Mucosa of descending colon (tissue), 3 donors: ENCODE measurements at regions not wholly inside any gene's neighbourhood (a gene's known extent, or its start where the extent isn't known, plus 50 kb on each side); places are given as distances from the start of the nearest gene placed in this dataset.

ENCODE experiments used
- ATAC-seq: fragments of 200-7000 bp; cut with Tn5 transposase; one replicate; pipeline ENCODE4 v1.9.1; 2020; ENCODE audit warnings: mild to moderate bottlenecking, moderate library complexity
- DNase-seq, 3 donors: peaks; one replicate each; pipeline ENCODE4 v3.0.0-alpha.2; 2020
- H3K36me3 ChIP-seq: fragments of 200-600 bp; one replicate; pipeline ENCODE4 v1.8.0; 2021; ENCODE audit warnings: low read depth, mild to moderate bottlenecking
- H3K4me1 ChIP-seq: fragments of 200-600 bp; one replicate; pipeline ENCODE4 v1.8.0; 2021; ENCODE audit warnings: low read depth, mild to moderate bottlenecking
- H3K4me3 ChIP-seq: fragments of 200-600 bp; one replicate; pipeline ENCODE4 v1.8.0; 2021; ENCODE audit warnings: mild to moderate bottlenecking
- H3K9me3 ChIP-seq: fragments of 200-600 bp; one replicate; pipeline ENCODE4 v1.8.0; 2021; ENCODE audit warnings: mild to moderate bottlenecking
- intact Hi-C, 2 donors: fragments of 100-400 bp; cut with DNase I in 1 of 2; cut with micrococcal nuclease in 1 of 2; formaldehyde crosslinking; loops; one replicate each; pipeline versions ENCODE4 v1.11.0 to v1.11.1; 2022; cut with DNase I, micrococcal nuclease
- TF ChIP-seq, protein P1 (sequence below): fragments of 200-600 bp; IDR thresholded peaks from one replicate; pipeline ENCODE4 v1.8.0; 2022; ENCODE audit warnings: antibody characterized with exemption, mild to moderate bottlenecking
- donor health status: DM: no; HTN: no; CAD: no; lungs with moderate emphysema.
- donor health status: DM: no; HTN: no; CAD: no.
- donor health status: DM: no; HTN: yes; CAD: no.

DNA sequence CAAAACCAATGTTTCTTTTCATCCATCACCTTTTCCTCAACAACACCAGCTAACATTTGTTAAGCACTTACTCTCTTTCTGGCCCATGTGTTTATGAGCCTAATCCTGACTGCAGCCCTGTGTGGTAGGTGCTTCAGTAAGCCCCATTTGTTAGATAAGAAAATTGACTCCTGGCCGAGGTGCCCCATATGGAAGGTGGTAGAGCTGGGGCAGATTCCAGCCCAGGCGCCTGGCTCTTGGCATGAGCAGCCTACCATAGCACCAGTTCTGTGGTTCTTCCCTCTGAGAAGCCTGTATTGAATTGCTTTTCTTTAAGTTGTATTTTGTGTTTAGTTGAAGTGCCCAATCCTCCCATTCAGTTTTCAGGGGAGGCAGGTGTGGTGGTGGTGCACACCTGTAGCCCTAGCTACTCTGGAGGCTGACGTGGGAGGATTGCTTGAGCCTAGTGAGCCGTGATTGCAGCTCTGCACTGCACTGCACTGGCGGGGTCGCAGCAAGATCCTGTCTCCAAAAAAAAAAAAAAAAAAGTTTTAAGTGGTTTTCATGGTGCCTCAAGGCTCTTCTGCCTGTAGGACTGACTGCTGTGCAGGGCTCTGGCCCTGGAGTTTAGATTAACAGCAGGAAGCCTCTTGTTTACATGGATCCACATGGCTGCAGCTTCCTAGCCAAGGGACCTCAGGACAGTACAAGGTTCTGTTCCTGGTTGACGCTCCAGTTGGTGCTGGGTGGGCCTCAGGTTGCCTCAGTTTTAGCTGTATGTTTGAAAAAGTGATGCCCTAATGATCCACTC, 125.9 kb downstream of the MRPS6 start:
- DNase-seq, result no peak
- Histone ChIP-seq H3K9me3 (no peaks in the 10 kb centered on the region), H3K4me1 (no peaks in the 10 kb centered on the region), H3K36me3 (no peaks in the 10 kb centered on the region), H3K4me3 (no peak overlapping the region)
- intact Hi-C loops, result loop anchor here in 1 of 2 donors (10.0 kb wide), 1 partner anchor 255 kb away; no protein-coding TSS in a partner anchor
- ATAC-seq, result no peak
- TF ChIP-seq, protein P1, sequence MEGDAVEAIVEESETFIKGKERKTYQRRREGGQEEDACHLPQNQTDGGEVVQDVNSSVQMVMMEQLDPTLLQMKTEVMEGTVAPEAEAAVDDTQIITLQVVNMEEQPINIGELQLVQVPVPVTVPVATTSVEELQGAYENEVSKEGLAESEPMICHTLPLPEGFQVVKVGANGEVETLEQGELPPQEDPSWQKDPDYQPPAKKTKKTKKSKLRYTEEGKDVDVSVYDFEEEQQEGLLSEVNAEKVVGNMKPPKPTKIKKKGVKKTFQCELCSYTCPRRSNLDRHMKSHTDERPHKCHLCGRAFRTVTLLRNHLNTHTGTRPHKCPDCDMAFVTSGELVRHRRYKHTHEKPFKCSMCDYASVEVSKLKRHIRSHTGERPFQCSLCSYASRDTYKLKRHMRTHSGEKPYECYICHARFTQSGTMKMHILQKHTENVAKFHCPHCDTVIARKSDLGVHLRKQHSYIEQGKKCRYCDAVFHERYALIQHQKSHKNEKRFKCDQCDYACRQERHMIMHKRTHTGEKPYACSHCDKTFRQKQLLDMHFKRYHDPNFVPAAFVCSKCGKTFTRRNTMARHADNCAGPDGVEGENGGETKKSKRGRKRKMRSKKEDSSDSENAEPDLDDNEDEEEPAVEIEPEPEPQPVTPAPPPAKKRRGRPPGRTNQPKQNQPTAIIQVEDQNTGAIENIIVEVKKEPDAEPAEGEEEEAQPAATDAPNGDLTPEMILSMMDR, result no peak

DNA sequence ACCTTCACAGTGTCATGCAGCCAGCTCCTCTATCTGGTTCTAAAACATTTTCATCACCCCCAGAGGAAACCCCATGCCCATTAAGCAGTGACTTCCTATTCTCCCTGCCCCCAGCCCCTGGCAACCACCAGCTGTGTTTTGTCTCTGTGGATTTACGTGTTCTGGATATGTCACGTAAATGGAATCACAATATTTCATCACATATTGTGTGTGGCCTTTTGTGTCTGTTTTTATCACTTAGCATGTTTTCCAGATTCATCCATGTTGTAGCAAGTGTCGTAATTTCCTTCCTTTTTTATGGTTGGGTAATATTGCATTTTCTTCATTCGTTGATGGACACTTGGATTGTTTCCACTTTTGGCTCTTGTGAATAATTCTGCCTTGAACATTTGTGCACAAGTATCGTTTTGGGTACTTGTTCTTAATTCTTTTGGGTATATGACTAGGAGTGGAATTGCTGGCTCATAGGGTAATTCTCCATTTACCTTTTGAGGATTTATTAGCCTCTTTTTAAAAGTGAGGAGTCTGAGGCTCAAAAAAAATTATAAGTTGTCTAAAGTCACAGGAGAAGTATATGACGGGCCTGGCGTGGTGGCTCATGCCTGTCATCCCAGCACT, 127.0 kb downstream of the MRPS6 start:
- ATAC-seq (no peak), DNase-seq (no peak)

DNA sequence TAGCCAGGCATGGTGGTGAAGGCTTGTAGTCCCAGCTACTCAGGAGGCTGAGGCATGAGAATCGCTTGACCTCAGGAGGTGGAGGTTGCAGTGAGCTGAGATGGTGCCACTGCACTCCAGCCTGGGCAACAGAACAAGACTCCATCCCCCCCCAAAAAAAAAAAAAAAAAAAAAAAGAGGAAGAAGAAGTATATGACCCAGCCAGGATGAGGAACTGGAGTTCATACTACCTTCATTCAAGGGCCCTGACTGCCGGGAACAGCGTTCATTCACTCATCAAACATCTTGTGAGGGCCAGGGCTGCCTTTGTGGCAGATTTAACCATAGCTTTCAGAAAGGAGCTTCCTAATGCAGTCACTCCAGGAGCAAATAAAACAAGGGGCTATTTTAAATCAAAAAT, 127.6 kb downstream of the MRPS6 start:
- H3K4me3 ChIP-seq, result no peak overlapping the region
- H3K9me3 ChIP-seq, result no peaks in the 10 kb centered on the region
- TF ChIP-seq, protein P1, result no peak
- no peak for DNase-seq
- intact Hi-C loops, result loop anchor here in 1 of 2 donors (10.0 kb wide), 1 partner anchor 126 kb away; the partner anchor contains the start of genes MRPS6 and SLC5A3
- no peaks in the 10 kb centered on the region for H3K4me1 ChIP-seq
- peak; percentile 5 for ATAC-seq
- H3K36me3 ChIP-seq, result no peaks in the 10 kb centered on the region

More for the DNA sequence above, 127.0 kb downstream of the MRPS6 start:
- H3K9me3 ChIP-seq, result no peaks in the 10 kb centered on the region
- H3K4me1 ChIP-seq, result no peaks in the 10 kb centered on the region
- no peaks in the 10 kb centered on the region for H3K36me3 ChIP-seq
- H3K4me3 ChIP-seq, result no peak overlapping the region
- intact Hi-C loops, result loop anchor here in 1 of 2 donors (10.0 kb wide), 1 partner anchor 126 kb away; the partner anchor contains the start of genes MRPS6 and SLC5A3
- TF ChIP-seq, protein P1, result no peak

DNA sequence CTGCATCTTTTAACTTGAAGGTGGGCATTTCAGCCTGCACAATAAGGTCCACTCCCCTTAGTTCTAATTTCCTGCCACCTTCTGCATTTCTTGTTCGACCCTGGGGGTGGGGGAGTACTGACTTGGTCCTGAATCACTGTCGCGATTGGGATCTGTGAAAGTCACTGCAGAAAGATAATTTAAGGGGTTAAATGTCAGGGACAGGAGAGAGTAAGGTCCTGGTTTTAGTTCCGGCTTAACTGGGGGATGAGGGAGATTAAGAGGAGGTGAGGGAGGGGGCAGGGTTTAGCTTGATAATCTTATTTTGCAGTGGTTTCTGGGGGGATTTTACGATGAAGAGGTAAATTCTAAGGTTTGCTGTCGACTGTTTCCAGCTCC, 128.1 kb downstream of the MRPS6 start:
- intact Hi-C loops, result loop anchor here in 1 of 2 donors (10.0 kb wide), 1 partner anchor 127 kb away; the partner anchor contains the start of genes MRPS6 and SLC5A3
- ATAC-seq, result no peak
- TF ChIP-seq, protein P1, result no peak
- no peak overlapping the region for H3K4me3 ChIP-seq
- no peaks in the 10 kb centered on the region for H3K4me1 ChIP-seq
- H3K9me3 ChIP-seq, result no peaks in the 10 kb centered on the region
- no peaks in the 10 kb centered on the region for H3K36me3 ChIP-seq
- DNase-seq, result no peak

DNA sequence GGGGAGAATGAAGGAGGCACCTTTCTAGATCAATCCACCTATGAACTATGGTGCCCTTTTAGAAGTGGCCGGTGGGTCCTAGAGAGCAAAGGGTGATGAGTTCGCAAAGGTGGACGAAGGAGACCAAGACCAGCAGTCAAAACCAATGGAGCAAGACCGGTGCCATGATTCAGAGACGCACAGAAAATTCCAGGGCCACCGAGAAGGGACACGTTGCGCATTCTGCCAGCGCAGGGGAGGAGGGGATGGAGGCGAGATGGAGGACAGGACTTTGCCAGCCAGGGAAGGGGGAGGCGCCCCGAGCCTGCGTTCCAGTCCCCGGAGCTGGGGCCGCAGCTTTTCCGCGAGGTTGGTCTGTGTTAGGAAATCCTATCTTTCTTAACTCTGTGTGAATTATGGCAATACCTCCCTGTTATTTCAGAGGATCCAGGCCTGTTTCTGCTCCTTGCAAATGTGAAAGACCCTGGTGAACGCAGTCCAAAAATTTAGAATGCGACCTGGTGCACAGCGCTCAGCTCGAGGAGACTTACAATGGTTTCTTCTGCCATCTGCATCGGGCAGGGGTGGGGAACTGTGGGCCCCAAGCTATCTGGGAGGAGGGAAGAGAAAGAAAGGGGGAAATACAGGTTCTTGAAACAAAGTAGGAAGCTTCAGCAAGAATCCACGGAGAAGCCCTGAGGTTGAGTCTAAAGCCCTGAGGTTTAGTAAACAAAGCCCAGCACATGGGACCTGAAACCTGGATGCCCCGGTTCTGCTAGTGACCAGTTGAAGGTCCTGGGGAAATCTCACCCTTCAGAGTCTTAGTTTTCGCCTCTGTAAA, 129.4 kb downstream of the MRPS6 start:
- H3K36me3 ChIP-seq, result no peaks in the 10 kb centered on the region
- no peaks in the 10 kb centered on the region for H3K4me1 ChIP-seq
- ATAC-seq, result no peak
- intact Hi-C loops, result loop anchor here in 1 of 2 donors (10.0 kb wide), 1 partner anchor 128 kb away; the partner anchor contains the start of genes MRPS6 and SLC5A3
- TF ChIP-seq, protein P1, result no peak
- no peak overlapping the region for H3K4me3 ChIP-seq
- H3K9me3 ChIP-seq, result no peaks in the 10 kb centered on the region
- no peak for DNase-seq
